SK-N-SH treated with all-trans-retinoic acid at 6 μM for 48 hours (cell line): ENCODE measurements at regions not wholly inside any gene's neighbourhood (a gene's known extent, or its start where the extent isn't known, plus 50 kb on each side); places are given as distances from the start of the nearest gene placed in this dataset.

Source experiments
- ATAC-seq: fragments of 200-7000 bp; cut with Tn5 transposase; 3 replicates; pipeline ENCODE4 v1.9.1; 2020; ENCODE audit warnings: mild to moderate bottlenecking, moderate library complexity
- ARNTL ChIP-seq: fragments of 450-650 bp; formaldehyde crosslinking; IDR thresholded peaks from 2 replicates; pipeline ENCODE4 v1.5.0; 2020; ENCODE audit warnings: low read depth, mild to moderate bottlenecking, moderate library complexity, borderline replicate concordance
- BACH2 ChIP-seq: fragments of 250-450 bp; sonication (Bioruptor Pico); IDR thresholded peaks from 2 replicates; pipeline ENCODE4 v1.9.0; 2021; ENCODE audit warnings: mild to moderate bottlenecking, borderline replicate concordance
- CSDC2 ChIP-seq: fragments of 250-450 bp; sonication (Bioruptor Pico); IDR thresholded peaks from 2 replicates; pipeline ENCODE4 v1.5.0; 2020; ENCODE audit warnings: mild to moderate bottlenecking, moderate library complexity
- ESRRG ChIP-seq: fragments of 250-450 bp; sonication (Bioruptor Pico); IDR thresholded peaks from 2 replicates; pipeline ENCODE4 v1.6.1; 2021; ENCODE audit warnings: mild to moderate bottlenecking
- GLIS3 ChIP-seq: fragments of 250-450 bp; sonication (Bioruptor Pico); IDR thresholded peaks from 2 replicates; pipeline ENCODE4 v1.5.0; 2020; ENCODE audit warnings: mild to moderate bottlenecking, moderate library complexity
- ISL1 ChIP-seq: fragments of 250-450 bp; sonication (Bioruptor Pico); IDR thresholded peaks from 2 replicates; pipeline ENCODE4 v2.1.2; 2022; ENCODE audit warnings: mild to moderate bottlenecking, moderate library complexity
- POU6F1 ChIP-seq: fragments of 250-450 bp; sonication (Bioruptor Pico); IDR thresholded peaks from 2 replicates; pipeline ENCODE4 v1.8.0; 2021; ENCODE audit warnings: low read depth, mild to moderate bottlenecking, moderate library complexity, borderline replicate concordance
- PPARA ChIP-seq: fragments of 250-450 bp; sonication (Bioruptor Pico); IDR thresholded peaks from 2 replicates; pipeline ENCODE4 v1.5.0; 2020; ENCODE audit warnings: mild to moderate bottlenecking, borderline replicate concordance
- RARB ChIP-seq: fragments of 250-450 bp; sonication (Bioruptor Pico); IDR thresholded peaks from 2 replicates; pipeline ENCODE4 v1.8.0; 2021; ENCODE audit warnings: mild to moderate bottlenecking, moderate library complexity
- SNAI2 ChIP-seq: fragments of 250-450 bp; sonication (Bioruptor Pico); IDR thresholded peaks from 2 replicates; pipeline ENCODE4 v1.5.0; 2020; ENCODE audit warnings: mild to moderate bottlenecking, moderate library complexity
- TCF4 ChIP-seq: fragments of 250-450 bp; sonication (Bioruptor Pico); IDR thresholded peaks from 2 replicates; pipeline ENCODE4 v1.8.0; 2021; ENCODE audit warnings: mild to moderate bottlenecking, moderate library complexity, borderline replicate concordance
- TSHZ2 ChIP-seq: fragments of 250-450 bp; sonication (Bioruptor Pico); IDR thresholded peaks from 2 replicates; pipeline ENCODE4 v1.5.0; 2020; ENCODE audit warnings: mild to moderate bottlenecking, moderate library complexity
- ZC3H10 ChIP-seq: fragments of 250-450 bp; sonication (Bioruptor Pico); IDR thresholded peaks from 2 replicates; pipeline ENCODE4 v1.5.1; 2021; ENCODE audit warnings: mild to moderate bottlenecking, moderate library complexity
- ZFP3 ChIP-seq: fragments of 250-450 bp; sonication (Bioruptor Pico); IDR thresholded peaks from 2 replicates; pipeline ENCODE4 v1.5.0; 2020; ENCODE audit warnings: mild to moderate bottlenecking, moderate library complexity
- ZFP30 ChIP-seq: fragments of 450-650 bp; formaldehyde crosslinking; IDR thresholded peaks from 2 replicates; pipeline ENCODE4 v1.5.0; 2022; ENCODE audit warnings: mild to moderate bottlenecking, moderate library complexity
- ZNF70 ChIP-seq: fragments of 450-650 bp; formaldehyde crosslinking; IDR thresholded peaks from 2 replicates; pipeline ENCODE4 v1.5.0; 2020; ENCODE audit warnings: mild to moderate bottlenecking, moderate library complexity
- ZNF8 ChIP-seq: fragments of 450-650 bp; formaldehyde crosslinking; IDR thresholded peaks from 2 replicates; pipeline ENCODE4 v1.5.0; 2020; ENCODE audit warnings: mild to moderate bottlenecking, moderate library complexity
- TF ChIP-seq, protein P1 (sequence below): fragments of 250-450 bp; sonication (Bioruptor Pico); IDR thresholded peaks from 2 replicates; pipeline ENCODE4 v1.5.1; 2021; ENCODE audit warnings: mild to moderate bottlenecking, moderate library complexity
- TF ChIP-seq, protein P2 (sequence below): fragments of 250-450 bp; sonication (Bioruptor Pico); IDR thresholded peaks from 2 replicates; pipeline ENCODE4 v1.5.1; 2020; ENCODE audit warnings: low read depth, mild to moderate bottlenecking, moderate library complexity
- TF ChIP-seq, protein P3 (sequence below): fragments of 250-450 bp; sonication (Bioruptor Pico); IDR thresholded peaks from 2 replicates; pipeline ENCODE4 v1.8.0; 2020; ENCODE audit warnings: mild to moderate bottlenecking, moderate library complexity, borderline replicate concordance

GRCh38 chr14:81591266-81591665, 57.6 kb upstream of the SEL1L start:
- TF ChIP-seq ZC3H10 (CRISPR knock-in tag) (no peak), TSHZ2 (no peak), PPARA (CRISPR knock-in tag) (no peak), TCF4 (CRISPR knock-in tag) (no peak), SNAI2 (CRISPR knock-in tag) (no peak)
- ATAC-seq = no peak

DNA sequence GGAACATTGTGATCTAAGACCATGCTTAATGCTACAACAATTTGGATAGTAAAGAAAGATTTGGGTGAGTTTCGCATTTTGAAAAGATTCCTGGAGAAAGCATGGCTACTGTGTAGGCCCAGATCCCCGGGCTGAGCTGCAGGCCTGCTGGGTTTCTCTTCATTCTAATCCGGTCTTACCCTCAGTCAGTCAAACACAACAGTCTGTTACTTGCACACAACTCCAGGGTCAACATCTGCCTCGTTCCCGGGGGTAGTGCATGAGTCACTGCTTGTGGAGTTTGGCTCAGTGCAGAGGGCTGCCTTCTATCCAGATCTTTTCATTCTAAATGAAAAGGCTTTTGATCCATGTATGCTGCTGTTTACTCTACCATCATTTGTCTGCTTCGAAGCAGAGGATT, 60.4 kb upstream of the SEL1L start:
- no peak for ATAC-seq
- TF ChIP-seq ARNTL (no peak), ZNF8 (CRISPR knock-in tag) (no peak), ISL1 (CRISPR knock-in tag) (no peak), TSHZ2 (no peak), ZNF70 (no peak), SNAI2 (CRISPR knock-in tag) (no peak), ZC3H10 (CRISPR knock-in tag) (no peak), POU6F1 (CRISPR knock-in tag) (no peak), ZFP30 (CRISPR knock-in tag) (no peak), GLIS3 (CRISPR knock-in tag) (no peak), ZFP3 (CRISPR knock-in tag) (no peak), TCF4 (CRISPR knock-in tag) (no peak), BACH2 (no peak)
- TF ChIP-seq, protein P1, sequence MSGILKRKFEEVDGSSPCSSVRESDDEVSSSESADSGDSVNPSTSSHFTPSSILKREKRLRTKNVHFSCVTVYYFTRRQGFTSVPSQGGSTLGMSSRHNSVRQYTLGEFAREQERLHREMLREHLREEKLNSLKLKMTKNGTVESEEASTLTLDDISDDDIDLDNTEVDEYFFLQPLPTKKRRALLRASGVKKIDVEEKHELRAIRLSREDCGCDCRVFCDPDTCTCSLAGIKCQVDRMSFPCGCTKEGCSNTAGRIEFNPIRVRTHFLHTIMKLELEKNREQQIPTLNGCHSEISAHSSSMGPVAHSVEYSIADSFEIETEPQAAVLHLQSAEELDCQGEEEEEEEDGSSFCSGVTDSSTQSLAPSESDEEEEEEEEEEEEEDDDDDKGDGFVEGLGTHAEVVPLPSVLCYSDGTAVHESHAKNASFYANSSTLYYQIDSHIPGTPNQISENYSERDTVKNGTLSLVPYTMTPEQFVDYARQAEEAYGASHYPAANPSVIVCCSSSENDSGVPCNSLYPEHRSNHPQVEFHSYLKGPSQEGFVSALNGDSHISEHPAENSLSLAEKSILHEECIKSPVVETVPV (CRISPR knock-in tag) = no peak
- TF ChIP-seq, protein P2, sequence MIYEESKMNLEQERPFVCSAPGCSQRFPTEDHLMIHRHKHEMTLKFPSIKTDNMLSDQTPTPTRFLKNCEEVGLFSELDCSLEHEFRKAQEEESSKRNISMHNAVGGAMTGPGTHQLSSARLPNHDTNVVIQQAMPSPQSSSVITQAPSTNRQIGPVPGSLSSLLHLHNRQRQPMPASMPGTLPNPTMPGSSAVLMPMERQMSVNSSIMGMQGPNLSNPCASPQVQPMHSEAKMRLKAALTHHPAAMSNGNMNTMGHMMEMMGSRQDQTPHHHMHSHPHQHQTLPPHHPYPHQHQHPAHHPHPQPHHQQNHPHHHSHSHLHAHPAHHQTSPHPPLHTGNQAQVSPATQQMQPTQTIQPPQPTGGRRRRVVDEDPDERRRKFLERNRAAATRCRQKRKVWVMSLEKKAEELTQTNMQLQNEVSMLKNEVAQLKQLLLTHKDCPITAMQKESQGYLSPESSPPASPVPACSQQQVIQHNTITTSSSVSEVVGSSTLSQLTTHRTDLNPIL (CRISPR knock-in tag) = no peak
- TF ChIP-seq, protein P3, sequence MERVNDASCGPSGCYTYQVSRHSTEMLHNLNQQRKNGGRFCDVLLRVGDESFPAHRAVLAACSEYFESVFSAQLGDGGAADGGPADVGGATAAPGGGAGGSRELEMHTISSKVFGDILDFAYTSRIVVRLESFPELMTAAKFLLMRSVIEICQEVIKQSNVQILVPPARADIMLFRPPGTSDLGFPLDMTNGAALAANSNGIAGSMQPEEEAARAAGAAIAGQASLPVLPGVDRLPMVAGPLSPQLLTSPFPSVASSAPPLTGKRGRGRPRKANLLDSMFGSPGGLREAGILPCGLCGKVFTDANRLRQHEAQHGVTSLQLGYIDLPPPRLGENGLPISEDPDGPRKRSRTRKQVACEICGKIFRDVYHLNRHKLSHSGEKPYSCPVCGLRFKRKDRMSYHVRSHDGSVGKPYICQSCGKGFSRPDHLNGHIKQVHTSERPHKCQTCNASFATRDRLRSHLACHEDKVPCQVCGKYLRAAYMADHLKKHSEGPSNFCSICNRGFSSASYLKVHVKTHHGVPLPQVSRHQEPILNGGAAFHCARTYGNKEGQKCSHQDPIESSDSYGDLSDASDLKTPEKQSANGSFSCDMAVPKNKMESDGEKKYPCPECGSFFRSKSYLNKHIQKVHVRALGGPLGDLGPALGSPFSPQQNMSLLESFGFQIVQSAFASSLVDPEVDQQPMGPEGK = no peak

DNA sequence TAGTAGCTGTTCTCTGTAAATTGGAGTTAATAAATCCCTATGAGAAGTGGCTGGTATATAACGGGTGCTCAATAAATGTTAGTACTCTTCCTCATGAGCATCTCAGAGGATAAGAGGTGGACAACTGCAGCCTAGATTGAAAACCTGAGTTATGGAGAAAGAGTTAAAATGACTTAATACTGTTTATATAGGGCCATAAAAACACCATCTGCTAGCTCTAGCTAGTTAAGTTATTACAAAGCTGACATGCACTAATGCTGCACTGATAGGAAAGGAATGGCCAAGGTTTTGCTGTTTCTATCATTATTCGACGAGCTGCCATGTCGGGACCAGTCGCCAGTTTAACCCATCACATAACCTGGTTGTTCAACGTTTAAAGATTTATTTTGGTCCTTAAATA, 72.0 kb upstream of the SEL1L start:
- no peak for ATAC-seq
- TF ChIP-seq, protein P3 = no peak
- no peak for TF ChIP-seq POU6F1 (CRISPR knock-in tag)
- no peak for TF ChIP-seq TCF4 (CRISPR knock-in tag)
- no peak for TF ChIP-seq ESRRG (CRISPR knock-in tag)
- no peak for TF ChIP-seq BACH2
- TF ChIP-seq ZNF70 = no peak
- TF ChIP-seq CSDC2 (CRISPR knock-in tag) = no peak
- no peak for TF ChIP-seq ZFP3 (CRISPR knock-in tag)
- TF ChIP-seq ARNTL = no peak
- no peak for TF ChIP-seq ZC3H10 (CRISPR knock-in tag)
- TF ChIP-seq RARB (CRISPR knock-in tag) = no peak
- no peak for TF ChIP-seq ISL1 (CRISPR knock-in tag)
- TF ChIP-seq, protein P2 (CRISPR knock-in tag) = no peak
